ENCODE measurements at regions not wholly inside any gene's neighbourhood (a gene's known extent, or its start where the extent isn't known, plus 50 kb on each side); places are given as distances from the start of the nearest gene placed in this dataset.

- Histone ChIP-seq H3K9me3 (no peaks in the 10 kb centered on the region), H3K36me3 (no peaks in the 10 kb centered on the region), H3K27me3 (no peaks in the 10 kb centered on the region), H3K27ac (no peak overlapping the region), H3K4me3 (no peak overlapping the region), H3K4me1 (no peaks in the 10 kb centered on the region)
- intact Hi-C loops (cut with DNase I): loop anchor here (5.0 kb wide), 1 partner anchor 45 kb away; no protein-coding TSS in a partner anchor
- ATAC-seq (no peak), DNase-seq (no peak)
- no peak for TF ChIP-seq CTCF (IDR thresholded peaks at IDR 0.05)
Measured at GRCh38 chr6:91852252-91852651, 1265.4 kb upstream of the MAP3K7 start.

GRCh38 chr6:91834813-91835212 lies 1247.9 kb upstream of the MAP3K7 start:
- ATAC-seq: no peak
- TF ChIP-seq CTCF (IDR thresholded peaks at IDR 0.05): no peak

GRCh38 chr6:91827151-91827550 lies 1240.3 kb upstream of the MAP3K7 start:
- Histone ChIP-seq H3K4me3 (no peak overlapping the region), H3K27me3 (no peaks in the 10 kb centered on the region), H3K4me1 (no peaks in the 10 kb centered on the region), H3K27ac (no peak overlapping the region), H3K36me3 (no peaks in the 10 kb centered on the region), H3K9me3 (no peaks in the 10 kb centered on the region)
- intact Hi-C loops (cut with DNase I): no loop called here
- no peak for TF ChIP-seq CTCF (IDR thresholded peaks at IDR 0.05)
- no peak for DNase-seq
- ATAC-seq: no peak

More at GRCh38 chr6:91834813-91835212, 1247.9 kb upstream of the MAP3K7 start:
- DNase-seq: no peak
- no peak overlapping the region for H3K4me3 ChIP-seq
- no peak overlapping the region for H3K27ac ChIP-seq
- no peaks in the 10 kb centered on the region for H3K9me3 ChIP-seq
- intact Hi-C loops (cut with DNase I): no loop called here
- H3K36me3 ChIP-seq: no peaks in the 10 kb centered on the region
- no peaks in the 10 kb centered on the region for H3K4me1 ChIP-seq
- H3K27me3 ChIP-seq: no peaks in the 10 kb centered on the region

GRCh38 chr6:91826128-91826527 lies 1239.3 kb upstream of the MAP3K7 start:
- TF ChIP-seq CTCF (IDR thresholded peaks at IDR 0.05): no peak
- H3K36me3 ChIP-seq: no peaks in the 10 kb centered on the region
- no peaks in the 10 kb centered on the region for H3K27me3 ChIP-seq
- H3K4me3 ChIP-seq: no peak overlapping the region
- no peak for DNase-seq
- intact Hi-C loops (cut with DNase I): no loop called here
- no peak overlapping the region for H3K27ac ChIP-seq
- H3K9me3 ChIP-seq: no peaks in the 10 kb centered on the region
- ATAC-seq: no peak
- H3K4me1 ChIP-seq: no peaks in the 10 kb centered on the region

- Histone ChIP-seq H3K4me3 (no peak overlapping the region), H3K4me1 (no peaks in the 10 kb centered on the region), H3K27ac (no peak overlapping the region), H3K36me3 (no peaks in the 10 kb centered on the region), H3K9me3 (no peaks in the 10 kb centered on the region), H3K27me3 (no peaks in the 10 kb centered on the region)
- ATAC-seq: no peak
- DNase-seq: no peak
- no peak for TF ChIP-seq CTCF (IDR thresholded peaks at IDR 0.05)
- intact Hi-C loops (cut with DNase I): no loop called here
Measured at GRCh38 chr6:91824331-91824730, 1237.5 kb upstream of the MAP3K7 start.

GRCh38 chr6:91822581-91822980 lies 1235.7 kb upstream of the MAP3K7 start:
- DNase-seq (no peak), ATAC-seq (no peak)
- no peak for TF ChIP-seq CTCF (IDR thresholded peaks at IDR 0.05)
- Histone ChIP-seq H3K9me3 (no peaks in the 10 kb centered on the region), H3K27ac (no peak overlapping the region), H3K36me3 (no peaks in the 10 kb centered on the region), H3K27me3 (no peaks in the 10 kb centered on the region), H3K4me1 (no peaks in the 10 kb centered on the region), H3K4me3 (no peak overlapping the region)
- intact Hi-C loops (cut with DNase I): no loop called here

All from upper lobe of right lung (tissue), 1 donor.